HUES6 (cell line): ENCODE measurements at regions not wholly inside any gene's neighbourhood (a gene's known extent, or its start where the extent isn't known, plus 50 kb on each side); places are given as distances from the start of the nearest gene placed in this dataset.

ENCODE experiments used
- H3K27ac ChIP-seq: 2 replicates; pipeline ENCODE4 v1.7.0; 2013; ENCODE audit warnings: low read depth, mild to moderate bottlenecking, low read length, inconsistent platforms
- H3K27me3 ChIP-seq: 2 replicates; pipeline ENCODE4 v1.6.1; 2013; ENCODE audit warnings: low read length; ENCODE audit not compliant: control insufficient read depth, insufficient read depth
- H3K36me3 ChIP-seq: 2 replicates; pipeline ENCODE4 v1.6.1; 2013; ENCODE audit warnings: low read length; ENCODE audit not compliant: control insufficient read depth, insufficient read depth
- H3K4me1 ChIP-seq: 2 replicates; pipeline ENCODE4 v1.6.1; 2013; ENCODE audit warnings: low read length; ENCODE audit not compliant: control insufficient read depth, insufficient read depth
- H3K4me3 ChIP-seq: 2 replicates; pipeline ENCODE4 v1.5.1; 2013; ENCODE audit warnings: low read depth, low read length
- H3K9ac ChIP-seq: one replicate; pipeline ENCODE4 v1.6.1; 2013; ENCODE audit warnings: mild to moderate bottlenecking, low read length
- H3K9me3 ChIP-seq: 2 replicates; pipeline ENCODE4 v1.6.1; 2013; ENCODE audit warnings: low read depth, low read length; ENCODE audit not compliant: control insufficient read depth, insufficient read depth

GRCh38 chr7:26590709-26591108 is 273.7 kb downstream of the SKAP2 start:
- H3K4me1 ChIP-seq: no peaks in the 10 kb centered on the region
- H3K9me3 ChIP-seq: no peaks in the 10 kb centered on the region
- no peaks in the 10 kb centered on the region for H3K36me3 ChIP-seq
- no peak overlapping the region for H3K9ac ChIP-seq
- H3K27ac ChIP-seq: no peak overlapping the region
- no peak overlapping the region for H3K4me3 ChIP-seq
- no peaks in the 10 kb centered on the region; the same call in 1 of the 2 replicates for H3K27me3 ChIP-seq

- Histone ChIP-seq H3K27ac (no peak overlapping the region), H3K4me1 (no peaks in the 10 kb centered on the region), H3K9ac (no peak overlapping the region), H3K4me3 (no peak overlapping the region), H3K27me3 (no peaks in the 10 kb centered on the region; the same call in 1 of the 2 replicates), H3K9me3 (no peaks in the 10 kb centered on the region), H3K36me3 (no peaks in the 10 kb centered on the region)
These were observed 272.4 kb downstream of the SKAP2 start for GRCh38 chr7:26592011-26592410.

DNA sequence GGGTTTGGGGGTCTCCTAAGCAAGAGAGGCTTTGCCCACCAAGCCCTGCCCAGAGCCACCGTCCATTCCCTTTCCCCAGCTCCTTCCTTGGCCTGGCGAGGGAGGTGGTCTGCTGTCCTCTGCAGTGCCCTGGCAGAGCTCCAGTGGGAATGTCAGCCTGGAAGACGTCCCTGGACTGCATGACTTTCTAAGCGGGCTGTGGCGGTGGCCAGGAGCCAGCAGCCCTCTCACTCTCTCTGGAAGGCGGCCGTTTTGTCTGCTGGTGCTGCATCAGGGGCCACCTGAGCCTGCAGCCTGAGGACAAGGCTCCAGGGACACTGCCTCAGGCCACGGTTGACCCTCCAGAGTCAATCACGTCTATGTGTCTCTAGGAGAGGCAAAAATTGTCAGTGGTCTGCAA is 271.0 kb downstream of the SKAP2 start:
- Histone ChIP-seq H3K27me3 (no peaks in the 10 kb centered on the region; the same call in 1 of the 2 replicates), H3K36me3 (no peaks in the 10 kb centered on the region), H3K9me3 (no peaks in the 10 kb centered on the region), H3K4me1 (no peaks in the 10 kb centered on the region), H3K4me3 (no peak overlapping the region), H3K27ac (no peak overlapping the region), H3K9ac (no peak overlapping the region)

DNA sequence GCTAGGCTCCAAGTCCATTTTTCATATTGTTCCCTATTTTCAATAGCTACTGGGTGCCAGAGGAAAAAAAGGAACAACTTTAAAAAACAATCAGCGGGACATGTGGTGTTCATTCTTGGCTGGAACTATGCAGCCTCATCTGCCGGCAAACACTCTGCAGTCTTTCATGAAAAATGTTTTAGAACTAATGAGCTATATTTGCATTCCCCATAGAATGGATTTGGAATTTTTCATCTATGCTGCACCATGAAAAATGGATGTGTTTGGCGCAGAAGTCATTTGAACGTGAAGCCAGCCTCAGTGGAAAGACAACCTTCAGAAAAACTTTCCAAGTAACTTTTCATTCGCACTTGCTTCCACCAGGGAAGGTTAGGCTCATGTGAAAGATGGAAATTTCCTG is 270.5 kb downstream of the SKAP2 start:
- no peaks in the 10 kb centered on the region for H3K36me3 ChIP-seq
- H3K9me3 ChIP-seq: no peaks in the 10 kb centered on the region
- H3K27ac ChIP-seq: no peak overlapping the region
- H3K27me3 ChIP-seq: no peaks in the 10 kb centered on the region; the same call in 1 of the 2 replicates
- no peak overlapping the region for H3K4me3 ChIP-seq
- no peak overlapping the region for H3K9ac ChIP-seq
- H3K4me1 ChIP-seq: no peaks in the 10 kb centered on the region

- Histone ChIP-seq H3K9me3 (no peaks in the 10 kb centered on the region), H3K27me3 (no peaks in the 10 kb centered on the region; the same call in 1 of the 2 replicates), H3K27ac (no peak overlapping the region), H3K4me3 (no peak overlapping the region), H3K4me1 (no peaks in the 10 kb centered on the region), H3K9ac (no peak overlapping the region), H3K36me3 (no peaks in the 10 kb centered on the region)
These were observed 269.8 kb downstream of the SKAP2 start for GRCh38 chr7:26594553-26594952.

DNA sequence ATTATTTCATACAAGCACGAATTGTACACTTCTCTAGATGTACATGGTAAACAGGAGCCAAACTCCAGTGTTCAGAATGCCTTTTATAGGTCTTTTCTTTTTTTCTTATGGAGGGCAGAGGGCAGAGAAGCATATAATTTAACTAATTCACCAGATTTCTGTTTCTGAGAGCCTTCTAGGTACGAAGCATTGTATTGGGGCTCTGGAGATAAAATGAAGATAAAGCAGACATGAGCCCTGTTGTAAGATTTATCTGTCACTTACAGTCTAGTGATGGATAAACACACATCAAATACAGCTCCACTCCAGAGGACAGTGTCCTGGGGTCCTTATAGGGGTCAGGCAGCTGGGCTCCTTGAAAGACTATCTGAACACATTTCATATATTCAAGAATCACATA is 265.5 kb downstream of the SKAP2 start:
- H3K27me3 ChIP-seq: no peaks in the 10 kb centered on the region; the same call in 1 of the 2 replicates
- H3K36me3 ChIP-seq: no peaks in the 10 kb centered on the region
- no peaks in the 10 kb centered on the region for H3K9me3 ChIP-seq
- H3K27ac ChIP-seq: no peak overlapping the region
- no peak overlapping the region for H3K9ac ChIP-seq
- no peak overlapping the region for H3K4me3 ChIP-seq
- peaks cover 8% of the 10 kb centered on the region for H3K4me1 ChIP-seq

- H3K4me1 ChIP-seq: peaks cover 12% of the 10 kb centered on the region
- H3K27ac ChIP-seq: no peak overlapping the region
- H3K9me3 ChIP-seq: no peaks in the 10 kb centered on the region
- no peaks in the 10 kb centered on the region; the same call in 1 of the 2 replicates for H3K27me3 ChIP-seq
- H3K9ac ChIP-seq: no peak overlapping the region
- no peaks in the 10 kb centered on the region for H3K36me3 ChIP-seq
- no peak overlapping the region for H3K4me3 ChIP-seq
These were observed 264.4 kb downstream of the SKAP2 start for GRCh38 chr7:26599982-26600381.

GRCh38 chr7:26600411-26600810 is 264.0 kb downstream of the SKAP2 start:
- H3K9me3 ChIP-seq: no peaks in the 10 kb centered on the region
- no peaks in the 10 kb centered on the region for H3K27me3 ChIP-seq
- no peak overlapping the region for H3K4me3 ChIP-seq
- H3K27ac ChIP-seq: no peak overlapping the region
- H3K4me1 ChIP-seq: peaks cover 12% of the 10 kb centered on the region
- H3K36me3 ChIP-seq: no peaks in the 10 kb centered on the region
- no peak overlapping the region for H3K9ac ChIP-seq

DNA sequence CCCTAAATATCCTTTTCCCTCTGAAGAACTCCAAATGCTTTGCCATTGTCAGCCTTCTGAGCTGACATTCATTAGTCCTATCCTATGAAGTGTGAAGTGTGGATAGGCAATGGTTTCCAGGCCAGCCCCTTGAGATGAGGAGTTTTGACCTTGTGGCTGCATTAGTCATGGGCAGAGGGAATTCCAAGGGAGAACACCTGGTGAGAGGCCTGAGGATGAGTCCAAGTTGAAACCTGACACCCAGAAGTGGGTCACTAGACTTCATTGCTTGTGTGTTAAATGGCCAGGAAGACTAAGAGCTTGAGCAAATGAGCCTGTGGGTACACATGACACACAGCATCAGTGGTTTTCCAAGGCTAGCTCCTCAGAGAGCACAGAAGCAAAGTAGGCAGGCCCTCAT is 260.8 kb downstream of the SKAP2 start:
- Histone ChIP-seq H3K36me3 (no peaks in the 10 kb centered on the region), H3K27me3 (no peaks in the 10 kb centered on the region), H3K9me3 (no peaks in the 10 kb centered on the region), H3K4me3 (no peak overlapping the region), H3K27ac (no peak overlapping the region), H3K4me1 (peaks cover 12% of the 10 kb centered on the region), H3K9ac (no peak overlapping the region)

DNA sequence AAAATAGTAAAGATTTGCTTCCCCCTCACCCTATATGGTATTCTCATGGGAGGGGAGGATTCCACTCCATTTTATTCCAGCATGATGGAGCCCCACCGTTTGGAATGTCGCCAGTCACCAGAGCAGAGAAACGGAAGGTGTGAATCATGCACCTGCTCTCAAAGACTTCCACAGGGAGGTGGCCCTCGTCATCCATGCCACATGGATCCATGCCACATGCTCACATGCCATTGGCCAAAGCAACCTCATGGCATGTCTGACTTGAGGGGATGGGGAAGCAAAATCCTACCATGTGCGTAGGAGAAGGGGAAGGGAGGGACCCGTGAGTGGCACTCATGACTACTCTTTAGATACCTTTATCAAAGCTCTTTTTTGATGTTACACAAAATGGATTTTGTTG is 256.0 kb downstream of the SKAP2 start:
- Histone ChIP-seq H3K27ac (no peak overlapping the region), H3K9ac (no peak overlapping the region), H3K4me3 (no peak overlapping the region), H3K36me3 (no peaks in the 10 kb centered on the region), H3K27me3 (no peaks in the 10 kb centered on the region; the same call in 1 of the 2 replicates), H3K4me1 (peaks cover 9% of the 10 kb centered on the region), H3K9me3 (no peaks in the 10 kb centered on the region)

- Histone ChIP-seq H3K9ac (no peak overlapping the region), H3K27ac (no peak overlapping the region), H3K4me3 (no peak overlapping the region), H3K9me3 (no peaks in the 10 kb centered on the region), H3K27me3 (no peaks in the 10 kb centered on the region; the same call in 1 of the 2 replicates), H3K4me1 (peaks cover 2% of the 10 kb centered on the region), H3K36me3 (no peaks in the 10 kb centered on the region)
These were observed 255.3 kb downstream of the SKAP2 start for GRCh38 chr7:26609082-26609481.

DNA sequence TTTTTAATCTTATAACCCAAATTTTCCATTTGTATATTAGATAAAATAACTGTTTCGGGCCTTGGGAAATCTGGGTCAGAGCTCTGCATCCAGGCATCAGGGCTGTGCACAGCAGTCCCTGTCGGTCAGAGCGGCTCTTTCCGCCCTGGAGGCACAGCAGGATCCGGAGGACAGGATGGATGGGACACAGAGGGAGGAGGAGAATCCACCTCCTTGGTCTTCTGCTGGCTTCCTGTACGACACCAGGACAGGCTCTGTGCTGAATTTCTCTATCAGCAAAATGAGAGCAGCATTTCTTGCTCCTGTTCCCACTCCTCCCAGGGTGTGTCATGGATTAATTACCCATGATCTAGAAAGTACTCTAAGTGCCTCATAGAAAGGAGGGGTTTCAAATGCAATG is 254.9 kb downstream of the SKAP2 start:
- H3K27me3 ChIP-seq: no peaks in the 10 kb centered on the region; the same call in 1 of the 2 replicates
- H3K9me3 ChIP-seq: no peaks in the 10 kb centered on the region
- no peaks in the 10 kb centered on the region for H3K36me3 ChIP-seq
- no peak overlapping the region for H3K4me3 ChIP-seq
- no peak overlapping the region for H3K9ac ChIP-seq
- 0 out of 2 replicates have a peak, but pooled peaks cover 2% of the 10 kb centered on the region for H3K4me1 ChIP-seq
- H3K27ac ChIP-seq: no peak overlapping the region
